Nucleus accumbens (tissue), 56 donors: ENCODE measurements at regions not wholly inside any gene's neighbourhood (a gene's known extent, or its start where the extent isn't known, plus 50 kb on each side); places are given as distances from the start of the nearest gene placed in this dataset.

ENCODE experiments used
- DNase-seq, 56 donors: peaks; one replicate each; lab custom pipeline; 2025; lab: John Stamatoyannopoulos, UW

GRCh38 chr18:22106536-22107292 lies 62.7 kb upstream of the GATA6 start:
- no peak for DNase-seq

DNA sequence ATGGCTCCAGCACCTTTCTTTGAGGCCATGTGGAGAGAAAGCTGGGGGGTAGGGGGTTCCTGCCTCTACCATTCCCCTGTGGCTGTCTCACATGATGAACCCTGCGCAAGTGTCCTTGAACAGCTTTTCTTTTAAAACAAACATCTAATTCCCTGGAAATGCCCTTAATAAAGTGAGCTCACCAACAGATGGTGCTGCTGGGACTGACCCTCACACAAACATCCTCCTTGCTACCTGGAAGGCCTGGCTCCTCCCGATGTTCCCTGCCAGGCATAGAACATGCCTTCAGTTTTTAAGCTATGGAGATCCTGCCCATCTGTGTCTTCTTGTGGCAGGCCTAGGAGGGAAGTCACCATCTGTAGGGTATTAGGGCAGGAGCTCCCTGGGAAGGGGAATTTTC lies 60.7 kb upstream of the GATA6 start:
- no peak for DNase-seq

DNA sequence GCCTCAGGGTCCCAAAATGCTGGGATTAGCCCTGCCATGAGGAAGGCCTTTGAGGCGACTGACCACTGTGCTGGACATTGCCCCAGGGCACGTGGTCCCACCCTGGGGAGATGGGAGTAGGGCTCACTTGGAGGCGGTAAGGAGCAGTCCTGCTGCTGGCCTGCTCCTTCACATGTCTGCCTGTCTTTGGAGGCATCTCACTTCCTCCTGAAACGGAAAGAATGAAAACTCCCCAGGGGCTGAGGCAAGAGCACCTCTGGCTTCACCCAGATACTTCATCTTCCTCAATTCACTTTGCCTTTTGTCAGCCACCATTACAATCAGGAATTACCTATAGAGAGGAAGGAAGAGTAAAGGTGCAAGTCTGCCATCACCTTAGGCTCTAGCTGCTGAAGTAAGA lies 59.9 kb upstream of the GATA6 start:
- DNase-seq, result no peak

DNA sequence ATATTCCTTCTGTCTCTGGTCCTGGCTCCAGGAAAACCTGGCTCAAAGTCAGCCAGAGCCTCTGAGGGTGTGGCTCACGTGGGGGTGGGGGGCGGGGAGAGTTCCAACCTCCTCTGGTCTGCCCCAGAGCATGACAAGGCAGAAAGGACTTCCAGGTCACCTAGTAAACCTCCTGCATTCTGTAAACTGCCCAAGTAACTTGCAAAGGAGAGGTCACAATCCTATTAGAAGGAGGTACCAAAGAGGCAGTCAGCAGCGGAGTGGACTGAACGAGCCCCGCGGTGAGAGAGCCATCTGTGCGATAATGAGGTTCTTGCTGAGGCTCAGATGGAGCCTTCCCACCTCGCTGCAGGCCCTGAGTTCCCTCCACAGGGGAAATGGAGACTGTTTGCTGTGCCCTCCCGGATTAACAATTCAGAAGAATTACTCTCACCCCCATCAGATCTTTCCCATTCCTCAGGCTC lies 58.9 kb upstream of the GATA6 start:
- no peak for DNase-seq

DNA sequence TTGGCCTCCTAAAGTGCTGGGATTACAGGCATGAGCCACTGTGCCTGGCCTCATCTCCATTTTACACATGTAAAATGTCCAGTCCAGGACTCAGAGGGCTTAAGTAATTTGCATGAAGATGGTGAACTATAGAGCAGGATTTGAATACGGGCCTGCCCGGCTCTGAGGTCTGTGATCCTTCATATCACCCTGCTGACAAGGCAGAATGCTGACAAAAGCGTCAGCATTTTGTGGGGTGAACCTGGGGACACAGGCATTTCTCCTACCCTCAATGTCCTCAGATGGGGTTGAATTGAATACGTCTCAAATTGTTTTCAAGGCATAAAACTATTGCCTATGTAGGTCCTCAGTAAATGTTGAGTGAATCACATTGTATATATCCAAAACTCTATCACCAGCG lies 57.2 kb upstream of the GATA6 start:
- no peak for DNase-seq

- no peak for DNase-seq
These were observed 56.1 kb upstream of the GATA6 start for GRCh38 chr18:22113144-22113844.

DNA sequence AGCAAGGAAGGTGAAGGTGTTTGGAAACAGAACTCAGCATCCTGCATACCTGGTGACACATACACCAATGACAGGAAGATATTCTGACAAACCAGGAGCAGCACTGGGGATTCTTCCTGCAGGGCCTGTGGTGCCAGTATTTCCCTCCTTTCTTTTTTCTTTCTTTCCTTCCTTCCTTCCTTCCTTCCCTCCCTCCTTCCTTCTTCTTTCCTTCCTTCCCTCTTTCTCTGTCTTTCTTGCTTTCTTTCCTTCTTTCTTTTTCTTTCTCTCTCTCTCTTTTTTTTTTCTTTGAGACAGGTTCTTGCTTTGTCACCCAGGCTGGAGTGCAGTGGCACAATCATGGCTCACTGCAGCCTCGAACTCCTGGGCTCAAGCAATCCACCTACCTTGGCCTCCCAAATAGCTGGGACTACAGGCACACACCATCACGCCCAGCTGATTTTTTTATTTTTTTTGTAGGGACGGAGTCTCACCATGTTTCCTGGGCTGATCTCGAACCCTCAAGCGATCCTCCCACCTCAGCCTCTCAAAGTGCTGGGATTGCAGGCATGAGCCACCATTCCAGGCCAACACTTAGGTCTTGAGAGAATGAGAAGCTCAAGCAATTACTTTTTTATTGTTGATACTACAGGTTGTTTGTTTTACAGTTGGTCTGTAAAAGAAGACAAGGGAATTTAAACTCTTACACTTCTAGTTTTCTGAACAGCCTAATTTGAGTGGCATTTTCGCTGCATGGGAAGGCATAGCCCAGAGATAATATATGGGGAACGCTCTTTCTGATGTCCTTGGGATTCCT lies 54.7 kb upstream of the GATA6 start:
- no peak for DNase-seq

DNA sequence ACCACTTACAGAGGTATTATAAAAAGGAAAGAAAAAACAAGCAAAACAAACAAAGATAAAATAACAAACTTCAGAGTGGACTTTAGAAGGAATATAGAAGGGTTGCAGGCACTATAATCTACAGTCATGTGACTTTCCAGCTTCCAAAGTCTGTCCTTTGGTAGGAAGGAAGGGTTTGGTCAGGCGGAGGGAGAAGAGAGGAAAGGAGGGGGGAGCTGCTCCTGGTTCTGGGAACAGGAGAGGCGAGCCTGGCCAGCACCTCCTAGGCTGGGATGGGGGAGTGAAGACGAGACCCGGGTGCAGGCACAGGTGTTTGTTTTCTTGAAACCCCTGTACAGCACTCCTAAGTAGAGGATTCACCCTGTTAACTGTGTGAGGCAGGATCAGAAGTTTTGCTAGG lies 53.8 kb upstream of the GATA6 start:
- DNase-seq, result no peak
